AG04450 (cell line): ENCODE measurements at regions not wholly inside any gene's neighbourhood (a gene's known extent, or its start where the extent isn't known, plus 50 kb on each side); places are given as distances from the start of the nearest gene placed in this dataset.

Experiments used
- CTCF ChIA-PET: fragments of 300-600, 350-600 bp; formaldehyde crosslinking; extraction: SDS; loops from one replicate; lab custom pipeline; 2022; ENCODE audit warnings: antibody characterized with exemption, inconsistent platforms; lab: Charles Lee
- POLR2A ChIA-PET: fragments of 350-600 bp; formaldehyde crosslinking; extraction: SDS; loops from one replicate; lab custom pipeline; 2021; ENCODE audit warnings: antibody characterized with exemption, inconsistent platforms; lab: Yijun Ruan, JAX
- DNase-seq: peaks from one replicate; pipeline ENCODE4 v3.0.0-alpha.2; 2011; ENCODE audit warnings: low read depth, low spot score
- H3K27ac ChIP-seq: one replicate; pipeline ENCODE4 v1.5.1; 2012; ENCODE audit warnings: low read depth, low read length, control low read depth
- H3K27me3 ChIP-seq: one replicate; pipeline ENCODE4 v1.6.0; 2012; ENCODE audit warnings: low read length; ENCODE audit not compliant: control insufficient read depth, insufficient read depth
- H3K4me3 ChIP-seq: 2 replicates; pipeline ENCODE4 v1.5.1; 2011; ENCODE audit warnings: mild to moderate bottlenecking, low read depth, low read length, control low read depth
- H3K9me3 ChIP-seq: 2 replicates; pipeline ENCODE4 v1.5.1; 2012; ENCODE audit warnings: low read length; ENCODE audit not compliant: control insufficient read depth, insufficient read depth
- TF ChIP-seq, protein P1 (sequence below): IDR thresholded peaks from 2 replicates; pipeline ENCODE4 v1.5.1; 2011; ENCODE audit warnings: low read depth, low read length, control low read depth, inconsistent platforms

DNA sequence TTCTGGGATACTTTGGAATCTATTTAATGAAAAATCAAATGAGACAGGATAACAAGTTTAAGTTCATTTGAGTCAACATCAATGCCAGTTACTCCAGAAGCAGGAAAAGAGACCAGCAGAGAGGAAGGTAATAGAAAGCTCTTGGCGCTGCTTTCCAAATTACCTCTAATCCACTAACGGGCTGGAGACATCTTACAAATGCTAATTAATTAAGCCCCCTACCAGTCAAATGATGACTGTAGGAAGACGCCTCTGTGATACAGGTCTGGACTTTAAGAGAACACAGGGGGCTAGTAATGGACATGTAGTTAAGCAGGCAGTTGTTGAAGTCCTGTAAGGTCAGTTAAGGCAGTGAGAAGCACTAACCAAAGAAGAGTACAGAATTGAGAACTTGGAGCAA lies 65.3 kb upstream of the HTR4 start:
- no peak for DNase-seq
- Histone ChIP-seq H3K27ac (no peak overlapping the region), H3K9me3 (no peaks in the 10 kb centered on the region), H3K27me3 (peaks cover 3% of the 10 kb centered on the region), H3K4me3 (no peak overlapping the region)
- ChIA-PET CTCF (interaction anchor here (0.7 to 3.9 kb wide), 2 partner anchors 11 to 862 kb away, joined by 3 to 32 read pairs; no protein-coding TSS in a partner anchor), POLR2A (no interaction called here)
- TF ChIP-seq, protein P1, sequence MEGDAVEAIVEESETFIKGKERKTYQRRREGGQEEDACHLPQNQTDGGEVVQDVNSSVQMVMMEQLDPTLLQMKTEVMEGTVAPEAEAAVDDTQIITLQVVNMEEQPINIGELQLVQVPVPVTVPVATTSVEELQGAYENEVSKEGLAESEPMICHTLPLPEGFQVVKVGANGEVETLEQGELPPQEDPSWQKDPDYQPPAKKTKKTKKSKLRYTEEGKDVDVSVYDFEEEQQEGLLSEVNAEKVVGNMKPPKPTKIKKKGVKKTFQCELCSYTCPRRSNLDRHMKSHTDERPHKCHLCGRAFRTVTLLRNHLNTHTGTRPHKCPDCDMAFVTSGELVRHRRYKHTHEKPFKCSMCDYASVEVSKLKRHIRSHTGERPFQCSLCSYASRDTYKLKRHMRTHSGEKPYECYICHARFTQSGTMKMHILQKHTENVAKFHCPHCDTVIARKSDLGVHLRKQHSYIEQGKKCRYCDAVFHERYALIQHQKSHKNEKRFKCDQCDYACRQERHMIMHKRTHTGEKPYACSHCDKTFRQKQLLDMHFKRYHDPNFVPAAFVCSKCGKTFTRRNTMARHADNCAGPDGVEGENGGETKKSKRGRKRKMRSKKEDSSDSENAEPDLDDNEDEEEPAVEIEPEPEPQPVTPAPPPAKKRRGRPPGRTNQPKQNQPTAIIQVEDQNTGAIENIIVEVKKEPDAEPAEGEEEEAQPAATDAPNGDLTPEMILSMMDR = no peak

DNA sequence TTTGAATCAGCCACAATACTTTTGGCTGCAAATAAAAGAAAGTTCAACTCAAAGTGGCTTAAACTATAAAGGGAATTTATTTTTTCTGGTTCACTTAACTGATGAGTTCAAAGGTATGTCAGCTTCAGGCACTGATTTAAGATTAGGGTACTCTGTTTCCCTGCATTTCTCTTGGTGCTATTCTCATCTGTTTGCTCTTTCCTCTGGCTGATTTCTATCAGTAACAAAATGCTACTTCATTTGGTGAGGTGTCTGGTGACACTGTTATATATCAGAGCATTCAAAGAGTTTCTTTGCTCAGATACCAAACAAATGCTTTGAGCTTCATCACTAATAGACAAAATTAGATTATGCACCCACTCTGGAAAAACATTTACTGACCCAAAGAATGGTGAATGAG lies 65.9 kb upstream of the HTR4 start:
- Histone ChIP-seq H3K4me3 (no peak overlapping the region), H3K27me3 (peaks cover 7% of the 10 kb centered on the region), H3K27ac (no peak overlapping the region), H3K9me3 (no peaks in the 10 kb centered on the region)
- ChIA-PET POLR2A (no interaction called here), CTCF (interaction anchor here (0.7 to 3.9 kb wide), 4 partner anchors 9 to 862 kb away, joined by 3 to 32 read pairs (median 4); no protein-coding TSS in a partner anchor)
- no peak for DNase-seq
- TF ChIP-seq, protein P1 = no peak

DNA sequence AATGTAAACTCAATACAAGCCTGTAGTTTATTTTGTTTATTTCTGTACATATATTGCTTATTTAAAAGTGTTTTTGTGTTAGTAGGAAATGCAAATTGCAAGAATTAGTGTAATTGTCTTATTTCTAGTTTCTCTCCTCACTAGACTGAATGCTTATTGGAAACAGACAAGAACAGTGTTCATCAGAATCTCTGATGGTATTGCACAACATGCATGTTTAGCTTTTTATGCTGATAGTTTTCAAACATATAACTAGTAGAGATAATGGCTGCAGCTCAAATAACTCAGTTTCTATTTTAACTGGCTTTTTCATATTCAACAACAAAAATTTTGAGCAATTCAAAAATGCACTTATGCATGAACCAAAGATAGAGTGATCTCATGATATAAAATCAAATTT lies 68.8 kb upstream of the HTR4 start:
- POLR2A ChIA-PET = no interaction called here
- TF ChIP-seq, protein P1 = no peak
- Histone ChIP-seq H3K4me3 (no peak overlapping the region), H3K9me3 (no peaks in the 10 kb centered on the region), H3K27ac (no peak overlapping the region), H3K27me3 (peaks cover 7% of the 10 kb centered on the region)
- CTCF ChIA-PET = interaction anchor here (1.3 to 3.1 kb wide), 3 partner anchors 9 to 392 kb away, joined by 4 to 23 read pairs (median 5); no protein-coding TSS in a partner anchor
- DNase-seq = no peak

DNA sequence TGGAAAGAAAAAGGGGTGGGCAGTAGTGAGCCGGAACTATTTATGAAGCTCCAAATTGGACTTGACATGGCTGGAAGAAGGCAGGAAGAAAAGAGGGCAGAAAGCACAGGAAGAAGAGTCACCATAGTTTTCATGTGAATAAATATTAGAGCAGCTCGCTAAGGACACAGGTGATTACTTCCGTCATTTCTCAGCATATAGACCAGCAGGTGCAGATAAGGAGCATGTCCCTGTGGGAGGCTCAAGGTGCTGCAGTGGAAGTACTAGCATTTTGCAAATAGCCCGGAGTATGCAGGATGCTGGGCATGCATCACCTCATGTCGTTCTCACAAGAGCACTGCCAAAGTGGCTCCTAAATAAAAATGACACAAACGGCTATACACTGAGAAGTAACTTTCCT lies 71.3 kb upstream of the HTR4 start:
- H3K27me3 ChIP-seq = peaks cover 7% of the 10 kb centered on the region
- no peak for DNase-seq
- ChIA-PET CTCF (interaction anchor here (0.9 to 1.6 kb wide), 2 partner anchors 310 to 547 kb away, joined by 3 to 4 read pairs; no protein-coding TSS in a partner anchor), POLR2A (no interaction called here)
- H3K9me3 ChIP-seq = no peaks in the 10 kb centered on the region
- H3K27ac ChIP-seq = no peak overlapping the region
- H3K4me3 ChIP-seq = no peak overlapping the region
- TF ChIP-seq, protein P1 = no peak

DNA sequence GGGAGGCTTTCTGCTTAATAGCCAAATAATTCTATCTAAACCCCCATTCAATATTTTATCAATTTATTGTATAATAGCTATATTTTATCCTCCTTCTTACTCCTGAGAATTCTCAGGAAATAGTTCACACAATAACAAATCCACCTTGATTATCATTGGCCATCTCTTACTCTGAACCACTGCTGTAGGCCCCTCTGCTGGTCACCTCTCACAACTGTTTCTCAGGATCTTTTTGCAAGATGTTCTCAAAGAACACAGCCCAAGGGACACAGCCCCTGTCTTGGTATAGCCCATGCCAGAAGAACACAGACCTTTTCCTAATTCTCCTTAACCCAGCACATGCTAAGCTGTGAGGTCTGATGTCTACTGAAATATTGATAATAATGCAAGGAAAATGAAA lies 74.9 kb upstream of the HTR4 start:
- TF ChIP-seq, protein P1 = peak; percentile 31; the same call in 1 of the 2 replicates
- CTCF ChIA-PET = interaction anchor here (0.6 to 17.5 kb wide), 11 partner anchors 8 to 871 kb away, joined by 3 to 1022 read pairs (median 38); no protein-coding TSS in a partner anchor
- Histone ChIP-seq H3K27ac (no peak overlapping the region), H3K4me3 (no peak overlapping the region), H3K27me3 (peaks cover 7% of the 10 kb centered on the region), H3K9me3 (no peaks in the 10 kb centered on the region)
- POLR2A ChIA-PET = no interaction called here
- DNase-seq = no peak
